ENCODE measurements at regions not wholly inside any gene's neighbourhood (a gene's known extent, or its start where the extent isn't known, plus 50 kb on each side); places are given as distances from the start of the nearest gene placed in this dataset.
"Not testable (repeated sequence)": the region's sequence is repeated elsewhere in the genome, so short reads cannot be mapped to it uniquely, and the experiment has no call there.

DNA sequence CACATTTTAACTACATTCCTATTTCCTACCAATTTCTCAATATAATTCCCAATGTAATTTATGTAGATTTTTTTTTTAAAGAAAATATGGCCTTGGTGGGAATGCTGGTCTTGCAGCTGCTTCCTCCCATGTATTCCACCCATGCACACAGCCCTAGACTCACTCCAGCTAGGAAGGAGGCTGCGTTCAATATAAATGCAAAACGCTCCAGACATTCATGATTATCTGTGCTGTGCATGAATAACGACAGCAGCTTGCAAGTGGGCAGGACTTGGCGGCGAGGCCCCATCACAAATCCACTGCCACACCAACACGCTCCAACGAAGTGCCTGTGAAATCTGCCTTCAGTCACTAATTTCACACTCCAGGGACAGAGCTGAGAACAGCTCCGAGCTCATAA is 391.2 kb downstream of the PREX1 start:
- not testable (repeated sequence) for H3K9me3 Mint-ChIP-seq; H3K36me3 Mint-ChIP-seq (ENCODE audit: low read depth); H3K27ac Mint-ChIP-seq; H3K27me3 Mint-ChIP-seq (ENCODE audit: low read depth); H3K4me3 Mint-ChIP-seq; H3K4me1 Mint-ChIP-seq (ENCODE audit: low read depth)

DNA sequence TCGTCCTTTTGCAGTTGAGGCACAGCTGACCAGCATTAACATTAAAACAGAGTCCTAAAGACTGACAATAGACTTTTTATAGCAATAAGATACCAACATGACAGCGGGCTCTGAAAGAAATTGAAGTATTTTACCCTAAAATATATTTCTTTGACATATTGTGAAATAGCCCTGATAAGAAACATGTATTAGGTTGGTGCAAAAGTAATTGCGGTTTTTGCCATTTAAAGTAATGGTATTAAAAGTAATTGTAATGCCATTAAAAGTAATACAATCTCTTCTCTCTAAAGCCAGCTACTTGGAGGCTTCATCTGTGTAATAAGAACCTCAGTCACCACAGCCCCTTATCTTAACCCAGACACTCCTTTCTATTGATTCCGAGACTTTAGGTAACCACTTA is 394.6 kb downstream of the PREX1 start:
- no peaks in the 10 kb centered on the region for H3K27me3 Mint-ChIP-seq (ENCODE audit: low read depth)
- H3K36me3 Mint-ChIP-seq (ENCODE audit: low read depth), result no peaks in the 10 kb centered on the region
- H3K4me3 Mint-ChIP-seq, result no peak overlapping the region
- H3K9me3 Mint-ChIP-seq, result peaks cover 3% of the 10 kb centered on the region
- H3K4me1 Mint-ChIP-seq (ENCODE audit: low read depth), result no peaks in the 10 kb centered on the region
- no peak overlapping the region for H3K27ac Mint-ChIP-seq

DNA sequence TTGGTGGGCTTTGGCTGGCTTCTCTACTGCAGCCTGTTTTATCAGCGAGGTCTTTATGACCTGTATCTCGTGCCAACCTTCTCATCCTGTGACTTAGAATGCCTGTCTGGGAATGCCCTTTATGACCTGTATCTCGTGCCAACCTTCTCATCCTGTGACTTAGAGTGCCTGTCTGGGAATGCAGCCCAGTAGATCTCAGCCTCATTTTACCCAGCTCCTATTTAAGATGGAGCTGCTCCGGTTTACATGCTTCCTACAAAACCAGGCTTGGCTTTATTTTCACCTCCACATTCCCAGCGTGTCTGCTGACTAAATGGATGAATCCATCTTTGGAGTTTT is 395.3 kb downstream of the PREX1 start:
- H3K4me1 Mint-ChIP-seq (ENCODE audit: low read depth), result no peaks in the 10 kb centered on the region
- H3K9me3 Mint-ChIP-seq, result peaks cover 3% of the 10 kb centered on the region
- no peaks in the 10 kb centered on the region for H3K36me3 Mint-ChIP-seq (ENCODE audit: low read depth)
- H3K27me3 Mint-ChIP-seq (ENCODE audit: low read depth), result no peaks in the 10 kb centered on the region
- H3K4me3 Mint-ChIP-seq, result no peak overlapping the region
- no peak overlapping the region for H3K27ac Mint-ChIP-seq

DNA sequence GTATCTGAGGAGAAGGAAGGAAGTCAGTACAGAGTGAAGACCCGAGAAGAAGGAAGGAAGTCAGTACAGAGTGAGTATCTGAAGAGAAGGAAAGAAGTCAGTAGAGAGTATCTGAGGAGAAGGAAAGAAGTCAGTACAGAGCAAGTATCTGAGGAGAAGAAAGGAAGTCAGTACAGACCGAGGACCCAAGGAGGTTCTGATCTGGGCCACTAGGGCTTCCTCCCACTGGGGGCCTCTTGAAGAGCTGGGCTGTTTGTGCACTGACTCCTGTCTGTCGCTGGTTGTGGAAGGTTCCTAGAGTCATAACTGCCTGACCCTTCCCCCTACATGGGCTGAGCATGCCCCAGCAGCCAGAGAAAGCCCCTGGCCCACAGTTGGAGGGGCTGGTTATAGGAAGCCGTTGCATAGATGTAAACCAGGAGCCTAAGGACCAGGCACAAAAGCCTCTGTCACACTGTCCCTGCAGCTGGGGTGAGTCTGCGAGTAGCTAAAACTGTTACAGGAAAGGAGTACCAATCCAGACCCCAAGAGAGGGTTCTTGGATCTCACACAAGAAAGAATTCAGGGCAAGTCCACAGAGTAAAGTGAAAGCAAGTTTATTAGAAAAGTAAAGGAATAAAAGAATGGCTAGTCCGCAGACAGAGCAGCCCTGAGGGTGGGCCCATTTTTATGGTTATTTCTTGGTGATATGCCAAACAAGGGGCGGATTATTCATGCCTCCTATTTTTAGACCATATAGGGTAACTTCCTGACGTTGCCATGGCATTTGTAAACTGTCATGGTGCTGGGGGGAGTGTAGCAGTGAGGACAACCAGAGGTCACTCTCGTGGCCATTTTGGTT is 395.9 kb downstream of the PREX1 start:
- Mint-ChIP-seq H3K27ac (no peak overlapping the region), H3K9me3 (peaks cover 3% of the 10 kb centered on the region), H3K36me3 (ENCODE audit: low read depth) (no peaks in the 10 kb centered on the region), H3K4me3 (no peak overlapping the region), H3K4me1 (ENCODE audit: low read depth) (no peaks in the 10 kb centered on the region), H3K27me3 (ENCODE audit: low read depth) (no peaks in the 10 kb centered on the region)

DNA sequence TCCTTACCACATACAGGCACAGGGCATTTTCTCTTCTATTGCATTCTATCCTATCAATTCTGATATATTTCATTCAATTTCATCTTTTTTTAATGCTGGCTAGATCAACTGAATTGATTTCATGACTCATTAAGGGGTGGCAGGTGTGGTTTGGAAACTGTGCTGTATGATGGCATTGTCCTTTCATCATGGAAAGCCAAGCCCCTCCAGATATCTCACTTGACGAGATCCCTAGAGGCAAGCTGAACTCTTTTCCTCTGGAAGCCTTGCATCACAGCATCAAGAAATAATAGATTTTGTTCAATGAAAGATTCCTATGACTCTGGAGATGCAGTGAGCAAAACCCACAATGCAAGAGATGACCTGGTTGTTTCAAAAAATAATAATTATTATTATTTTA is 401.2 kb downstream of the PREX1 start:
- no peaks in the 10 kb centered on the region for H3K36me3 Mint-ChIP-seq (ENCODE audit: low read depth)
- H3K4me3 Mint-ChIP-seq, result no peak overlapping the region
- no peaks in the 10 kb centered on the region for H3K27me3 Mint-ChIP-seq (ENCODE audit: low read depth)
- no peaks in the 10 kb centered on the region for H3K9me3 Mint-ChIP-seq
- no peak overlapping the region for H3K27ac Mint-ChIP-seq
- no peaks in the 10 kb centered on the region for H3K4me1 Mint-ChIP-seq (ENCODE audit: low read depth)

DNA sequence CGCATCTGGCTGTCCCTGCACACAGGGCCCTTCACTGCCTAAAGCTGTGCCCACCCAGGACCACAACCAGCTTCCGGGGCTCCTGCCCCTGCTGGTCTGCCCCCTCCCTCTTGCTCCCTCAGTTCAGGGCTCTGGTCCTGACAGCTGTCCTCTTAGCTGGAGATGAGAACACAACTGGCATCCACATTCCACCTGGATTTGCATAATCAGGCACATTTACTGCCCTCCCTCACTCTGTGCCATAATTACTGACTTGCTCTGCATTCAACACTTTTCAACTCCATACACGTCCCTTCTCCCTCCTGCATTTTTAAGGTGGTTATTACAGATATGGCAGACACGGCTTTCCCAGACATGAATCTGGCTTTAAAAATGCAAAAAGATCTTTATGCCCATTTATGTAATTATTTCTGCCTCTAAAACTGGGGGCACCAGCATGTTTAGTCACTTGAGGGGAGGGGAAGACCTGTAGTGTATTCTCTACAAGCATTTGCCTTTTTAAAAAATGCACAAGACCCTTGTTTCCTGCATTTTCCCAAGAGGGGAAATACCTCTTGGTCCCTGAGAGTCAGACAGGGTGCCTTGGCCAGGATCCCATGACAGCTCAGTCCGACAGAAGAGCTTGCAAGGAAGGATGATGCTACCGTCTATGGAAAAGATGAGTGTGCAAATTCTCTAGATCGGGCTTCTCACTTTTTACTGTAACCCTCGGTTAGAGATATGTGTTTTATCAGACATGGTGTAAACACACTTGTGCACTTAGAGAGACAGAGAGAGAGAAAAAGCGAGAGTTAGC is 401.8 kb downstream of the PREX1 start:
- Mint-ChIP-seq H3K4me1 (ENCODE audit: low read depth) (no peaks in the 10 kb centered on the region), H3K27me3 (ENCODE audit: low read depth) (no peaks in the 10 kb centered on the region), H3K36me3 (ENCODE audit: low read depth) (no peaks in the 10 kb centered on the region), H3K27ac (no peak overlapping the region), H3K9me3 (no peaks in the 10 kb centered on the region), H3K4me3 (no peak overlapping the region)

DNA sequence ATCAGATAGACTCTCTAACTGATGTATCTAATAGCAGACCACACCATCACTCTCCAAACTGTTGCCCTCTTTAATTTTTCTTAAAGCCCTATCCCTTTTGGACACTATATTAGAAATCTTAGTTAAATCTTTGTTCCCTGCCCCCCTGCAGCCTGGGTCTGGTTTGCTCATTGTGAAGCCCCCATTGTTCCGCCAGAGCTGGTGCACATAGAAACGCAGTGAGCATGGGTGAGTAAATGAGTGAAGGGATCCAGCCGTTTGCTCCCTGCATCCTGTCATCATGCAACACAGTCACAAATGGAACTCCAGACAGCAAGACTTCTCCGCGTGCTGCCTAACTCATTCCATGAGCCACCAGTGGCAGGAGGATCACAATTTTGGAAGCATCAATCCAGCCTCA is 402.5 kb downstream of the PREX1 start:
- H3K27ac Mint-ChIP-seq, result no peak overlapping the region
- H3K9me3 Mint-ChIP-seq, result no peaks in the 10 kb centered on the region
- H3K4me1 Mint-ChIP-seq (ENCODE audit: low read depth), result no peaks in the 10 kb centered on the region
- H3K4me3 Mint-ChIP-seq, result no peak overlapping the region
- no peaks in the 10 kb centered on the region for H3K27me3 Mint-ChIP-seq (ENCODE audit: low read depth)
- no peaks in the 10 kb centered on the region for H3K36me3 Mint-ChIP-seq (ENCODE audit: low read depth)

DNA sequence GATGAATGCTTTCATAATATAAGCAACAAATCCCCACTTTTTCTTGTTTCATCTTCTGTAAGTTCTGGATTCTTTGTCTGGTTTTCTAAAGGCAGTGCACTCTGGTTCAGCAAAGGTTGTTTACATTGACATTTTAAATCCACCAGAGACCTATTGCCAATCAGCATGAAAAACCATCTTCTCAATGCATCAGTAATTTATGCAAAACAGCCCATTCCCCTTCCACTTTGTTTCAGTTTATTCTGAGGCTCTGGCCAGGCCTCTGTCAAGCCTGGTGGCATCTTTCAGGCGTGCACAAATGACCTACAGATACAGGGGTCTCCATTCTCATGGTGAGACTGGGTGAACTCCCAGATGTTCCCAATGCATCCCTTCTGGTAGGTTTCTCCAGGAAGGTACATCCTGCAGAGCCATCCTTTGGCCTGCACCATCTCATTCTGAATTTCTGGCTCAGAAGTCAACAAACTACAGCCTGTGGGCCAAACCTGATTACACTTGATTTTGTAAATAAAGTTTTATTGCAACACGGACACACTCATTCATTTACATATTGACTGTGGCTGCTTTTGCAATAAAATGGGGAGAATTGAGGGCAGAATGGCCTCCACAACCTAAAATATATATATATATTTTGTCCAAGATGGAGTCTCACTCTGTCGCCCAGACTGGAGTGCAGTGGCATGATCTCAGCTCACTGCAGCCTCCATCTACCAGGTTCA is 405.4 kb downstream of the PREX1 start:
- H3K9me3 Mint-ChIP-seq, result no peaks in the 10 kb centered on the region
- H3K4me3 Mint-ChIP-seq, result no peak overlapping the region
- no peaks in the 10 kb centered on the region for H3K36me3 Mint-ChIP-seq (ENCODE audit: low read depth)
- H3K27ac Mint-ChIP-seq, result no peak overlapping the region
- no peaks in the 10 kb centered on the region for H3K4me1 Mint-ChIP-seq (ENCODE audit: low read depth)
- H3K27me3 Mint-ChIP-seq (ENCODE audit: low read depth), result no peaks in the 10 kb centered on the region

DNA sequence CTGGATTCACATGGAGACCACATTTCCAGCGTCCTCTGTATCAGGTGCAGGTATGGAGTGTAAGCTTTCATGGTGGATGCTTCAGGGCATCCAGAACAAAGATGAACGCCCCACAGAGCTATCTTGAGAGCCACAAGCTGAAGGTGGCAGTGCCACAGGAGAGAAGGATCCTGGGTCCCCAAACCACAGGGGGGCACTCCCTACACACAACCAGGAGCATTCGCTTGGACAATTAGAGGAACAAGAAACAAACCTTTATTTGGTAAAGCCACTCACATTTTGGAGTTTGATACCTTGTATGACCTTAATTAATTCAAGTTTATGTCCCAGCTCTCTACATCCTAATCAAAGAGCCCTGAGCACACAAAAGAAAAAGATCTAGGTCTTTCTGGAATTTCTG is 406.3 kb downstream of the PREX1 start:
- Mint-ChIP-seq H3K27ac (no peak overlapping the region), H3K27me3 (ENCODE audit: low read depth) (no peaks in the 10 kb centered on the region), H3K4me3 (no peak overlapping the region), H3K36me3 (ENCODE audit: low read depth) (no peaks in the 10 kb centered on the region), H3K9me3 (no peaks in the 10 kb centered on the region), H3K4me1 (ENCODE audit: low read depth) (no peaks in the 10 kb centered on the region)

DNA sequence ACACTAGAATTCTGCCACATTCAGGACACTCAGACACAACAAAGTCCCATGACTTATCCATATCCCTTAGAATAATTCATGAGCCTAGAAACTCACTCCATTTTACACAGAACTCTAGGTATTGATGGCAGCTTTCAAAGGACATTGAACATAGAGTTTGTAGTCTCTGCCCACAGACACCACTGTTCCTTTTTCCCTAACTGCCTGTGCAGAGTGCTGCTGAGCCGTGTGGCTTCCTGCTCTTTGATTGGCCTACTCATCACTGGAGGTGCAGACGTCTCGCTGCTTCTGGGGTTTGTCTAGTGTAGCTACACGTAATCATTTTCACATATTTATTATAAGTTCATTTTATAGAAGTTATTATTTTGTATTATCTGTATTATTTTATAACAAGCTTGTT is 407.6 kb downstream of the PREX1 start:
- Mint-ChIP-seq H3K9me3 (no peaks in the 10 kb centered on the region), H3K4me3 (no peak overlapping the region), H3K36me3 (ENCODE audit: low read depth) (no peaks in the 10 kb centered on the region), H3K27me3 (ENCODE audit: low read depth) (no peaks in the 10 kb centered on the region), H3K27ac (no peak overlapping the region), H3K4me1 (ENCODE audit: low read depth) (no peaks in the 10 kb centered on the region)

DNA sequence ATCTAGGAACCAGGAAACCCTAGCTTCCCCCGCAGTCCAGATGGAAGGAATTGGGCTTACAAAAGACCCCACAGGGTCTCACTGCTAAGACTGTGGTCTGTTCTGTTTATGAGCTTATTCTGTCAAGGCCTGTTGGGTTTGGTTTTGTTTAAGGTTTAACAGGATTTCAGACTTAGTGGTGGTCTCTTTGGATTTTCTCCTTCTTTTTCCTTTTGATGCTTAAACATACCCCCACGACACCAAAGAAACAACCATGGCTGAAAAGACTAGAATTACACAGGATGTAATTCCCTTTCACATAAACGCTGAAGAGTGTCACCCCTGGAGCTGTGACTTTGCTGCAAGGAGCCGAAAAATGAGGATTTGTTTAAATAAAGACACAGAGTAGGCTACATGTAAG is 408.6 kb downstream of the PREX1 start:
- H3K4me1 Mint-ChIP-seq (ENCODE audit: low read depth), result no peaks in the 10 kb centered on the region
- H3K27me3 Mint-ChIP-seq (ENCODE audit: low read depth), result no peaks in the 10 kb centered on the region
- H3K36me3 Mint-ChIP-seq (ENCODE audit: low read depth), result no peaks in the 10 kb centered on the region
- no peak overlapping the region for H3K27ac Mint-ChIP-seq
- no peaks in the 10 kb centered on the region for H3K9me3 Mint-ChIP-seq
- H3K4me3 Mint-ChIP-seq, result no peak overlapping the region

DNA sequence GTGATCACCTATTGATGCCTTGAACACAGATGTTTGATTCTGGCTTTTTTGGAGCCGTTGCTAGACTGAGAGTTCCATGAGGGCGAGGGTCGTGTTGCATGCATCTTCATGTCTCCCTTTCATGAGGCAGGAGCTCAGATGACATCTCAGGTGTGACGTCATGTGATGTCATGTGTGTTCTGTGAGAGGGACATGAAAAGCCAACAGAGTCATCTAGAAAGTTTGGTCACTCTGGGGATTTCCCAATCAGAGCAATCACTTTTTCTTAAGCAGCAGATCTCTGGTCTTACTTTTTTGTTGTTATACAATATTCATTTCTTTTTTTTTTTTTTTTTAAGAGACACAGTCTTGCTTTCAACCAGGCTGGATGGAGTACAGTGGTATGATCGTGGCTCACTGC is 411.8 kb downstream of the PREX1 start:
- Mint-ChIP-seq H3K9me3 (no peaks in the 10 kb centered on the region), H3K4me1 (ENCODE audit: low read depth) (no peaks in the 10 kb centered on the region), H3K27me3 (ENCODE audit: low read depth) (no peaks in the 10 kb centered on the region), H3K36me3 (ENCODE audit: low read depth) (no peaks in the 10 kb centered on the region), H3K4me3 (no peak overlapping the region), H3K27ac (no peak overlapping the region)

DNA sequence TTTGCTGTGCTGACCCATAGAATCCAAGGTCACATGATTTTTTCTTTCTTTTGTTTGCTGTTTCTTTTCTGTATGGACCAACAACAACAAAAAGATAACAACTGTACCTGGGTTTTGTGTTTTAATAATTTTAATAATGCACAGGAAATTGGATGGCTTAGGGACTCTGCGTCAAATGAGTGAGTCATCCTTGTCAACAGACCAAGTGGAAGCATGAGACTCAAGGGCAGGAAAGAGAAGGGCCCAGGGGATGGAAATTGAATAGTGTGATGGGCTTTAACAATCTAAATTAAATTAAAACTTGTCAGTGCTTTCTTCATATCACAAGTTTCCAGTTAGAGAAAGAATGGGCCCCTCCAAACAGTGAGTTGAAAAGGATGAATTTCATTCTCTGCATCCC is 413.0 kb downstream of the PREX1 start:
- Mint-ChIP-seq H3K27ac (no peak overlapping the region), H3K4me3 (no peak overlapping the region), H3K4me1 (ENCODE audit: low read depth) (no peaks in the 10 kb centered on the region), H3K9me3 (no peaks in the 10 kb centered on the region), H3K36me3 (ENCODE audit: low read depth) (no peaks in the 10 kb centered on the region), H3K27me3 (ENCODE audit: low read depth) (no peaks in the 10 kb centered on the region)

DNA sequence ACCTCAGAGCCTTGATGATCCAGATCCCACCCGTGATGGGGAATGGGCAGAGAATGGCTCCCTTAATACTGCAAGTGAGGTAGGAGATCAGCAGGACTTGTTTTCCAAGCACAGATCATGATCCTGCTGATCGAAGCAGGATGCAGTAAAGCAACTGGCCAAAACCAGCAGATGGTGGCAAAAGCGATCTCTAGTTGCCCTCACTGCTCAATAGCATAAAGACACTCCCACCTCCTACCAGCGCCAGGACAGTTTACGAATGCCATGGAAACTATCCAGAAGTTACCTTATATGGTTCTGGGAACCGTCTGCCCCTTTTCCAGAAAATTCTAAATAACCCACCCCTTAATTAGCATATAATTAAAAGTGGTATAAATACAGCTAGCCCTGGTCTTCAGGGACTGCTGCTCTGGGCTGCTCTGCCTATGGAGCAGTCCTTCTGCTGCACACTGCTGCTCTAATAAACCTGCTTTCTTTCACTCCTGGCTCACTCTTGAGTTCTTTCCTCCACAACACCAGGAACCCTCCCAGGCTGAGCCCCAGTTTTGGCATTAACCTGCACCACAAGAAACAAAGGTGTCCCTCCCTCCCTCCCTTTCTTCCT is 415.8 kb downstream of the PREX1 start:
- no peaks in the 10 kb centered on the region for H3K4me1 Mint-ChIP-seq (ENCODE audit: low read depth)
- H3K27me3 Mint-ChIP-seq (ENCODE audit: low read depth), result no peaks in the 10 kb centered on the region
- H3K27ac Mint-ChIP-seq, result no peak overlapping the region
- H3K4me3 Mint-ChIP-seq, result no peak overlapping the region
- no peaks in the 10 kb centered on the region for H3K36me3 Mint-ChIP-seq (ENCODE audit: low read depth)
- no peaks in the 10 kb centered on the region for H3K9me3 Mint-ChIP-seq

All from T-helper 1 cell treated with Interleukin-12 subunit alpha and Interleukin-12 subunit beta and Interleukin-4 antibody, amounts not matched to agents 30 μg/mL and 1 μg/mL, for 36 hours (primary cell).